Dermis blood vessel endothelial cell (primary cell): ENCODE measurements at regions not wholly inside any gene's neighbourhood (a gene's known extent, or its start where the extent isn't known, plus 50 kb on each side); places are given as distances from the start of the nearest gene placed in this dataset.

Experiments
- DNase-seq: peaks from one replicate; pipeline ENCODE4 v3.0.0; 2010

- DNase-seq = no peak
Observed at GRCh38 chr19:29375429-29376119, 150.2 kb upstream of the VSTM2B start.

DNA sequence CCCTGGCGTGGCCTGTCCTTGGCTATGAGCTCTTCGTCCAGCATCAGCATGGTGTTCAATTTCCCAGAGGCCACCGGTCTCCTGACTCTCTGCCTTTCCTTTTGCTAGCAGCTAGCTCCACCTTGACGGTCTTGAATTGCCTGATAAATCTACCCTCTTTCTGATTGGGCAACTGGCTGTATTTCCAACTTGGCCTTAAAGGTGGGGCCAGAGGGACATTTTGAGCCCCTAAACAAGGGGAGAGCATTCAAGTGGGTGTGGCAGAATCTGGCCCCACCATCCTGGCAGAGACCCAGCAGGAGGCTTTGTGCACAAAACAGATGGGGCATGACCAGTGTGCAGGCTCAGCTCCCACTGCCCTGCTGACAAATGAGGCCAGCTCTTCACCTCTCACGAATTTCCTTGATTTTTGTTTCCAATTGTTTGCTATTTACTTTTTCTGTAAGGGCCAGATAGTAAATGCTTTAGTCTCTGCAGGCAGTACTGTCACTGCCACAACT lies 148.9 kb upstream of the VSTM2B start:
- no peak for DNase-seq

DNA sequence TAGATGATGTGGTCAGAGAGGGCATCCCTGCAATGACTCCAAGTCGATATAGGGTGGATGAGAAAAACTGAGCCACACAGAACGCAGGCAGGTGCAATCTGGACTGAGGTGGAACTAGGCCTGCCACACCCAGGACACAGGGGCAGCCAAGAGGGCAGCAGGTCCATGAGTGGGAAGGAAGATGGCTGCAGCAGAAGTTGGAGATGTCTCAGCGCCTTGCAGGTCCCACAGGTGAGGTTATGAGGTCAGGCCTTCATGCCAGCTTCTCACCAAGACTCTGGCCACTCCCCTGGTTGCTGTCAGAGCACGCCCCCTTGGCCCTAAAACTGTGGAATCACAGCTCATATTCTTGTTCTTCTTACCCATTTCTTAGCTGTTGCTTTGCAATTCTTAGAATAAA lies 147.7 kb upstream of the VSTM2B start:
- DNase-seq = no peak

DNA sequence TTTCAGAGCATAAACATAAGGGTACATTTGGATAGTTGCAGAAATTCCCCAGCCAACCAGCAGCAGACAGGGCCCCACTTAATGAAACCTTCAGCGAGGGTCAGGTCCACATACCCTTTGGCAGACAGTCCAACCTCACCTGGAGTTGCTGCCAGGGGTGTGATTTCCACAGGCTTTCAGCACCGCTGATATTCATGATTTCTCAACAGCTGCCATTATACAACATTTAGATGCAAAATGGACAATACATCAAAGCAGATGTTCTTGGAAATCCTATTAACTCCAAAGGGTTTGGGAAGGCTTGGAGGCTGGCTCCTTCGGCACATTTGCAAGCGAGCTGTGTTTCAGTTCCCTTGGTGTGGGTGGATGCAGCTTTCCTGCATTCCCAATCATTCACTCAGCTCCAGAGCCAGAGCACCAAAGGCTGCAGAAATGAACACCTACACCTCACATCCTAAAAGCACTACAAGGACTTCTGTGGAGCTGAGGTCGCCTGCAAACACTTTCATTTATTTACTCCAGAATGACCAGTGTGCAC lies 147.2 kb upstream of the VSTM2B start:
- DNase-seq = no peak

DNA sequence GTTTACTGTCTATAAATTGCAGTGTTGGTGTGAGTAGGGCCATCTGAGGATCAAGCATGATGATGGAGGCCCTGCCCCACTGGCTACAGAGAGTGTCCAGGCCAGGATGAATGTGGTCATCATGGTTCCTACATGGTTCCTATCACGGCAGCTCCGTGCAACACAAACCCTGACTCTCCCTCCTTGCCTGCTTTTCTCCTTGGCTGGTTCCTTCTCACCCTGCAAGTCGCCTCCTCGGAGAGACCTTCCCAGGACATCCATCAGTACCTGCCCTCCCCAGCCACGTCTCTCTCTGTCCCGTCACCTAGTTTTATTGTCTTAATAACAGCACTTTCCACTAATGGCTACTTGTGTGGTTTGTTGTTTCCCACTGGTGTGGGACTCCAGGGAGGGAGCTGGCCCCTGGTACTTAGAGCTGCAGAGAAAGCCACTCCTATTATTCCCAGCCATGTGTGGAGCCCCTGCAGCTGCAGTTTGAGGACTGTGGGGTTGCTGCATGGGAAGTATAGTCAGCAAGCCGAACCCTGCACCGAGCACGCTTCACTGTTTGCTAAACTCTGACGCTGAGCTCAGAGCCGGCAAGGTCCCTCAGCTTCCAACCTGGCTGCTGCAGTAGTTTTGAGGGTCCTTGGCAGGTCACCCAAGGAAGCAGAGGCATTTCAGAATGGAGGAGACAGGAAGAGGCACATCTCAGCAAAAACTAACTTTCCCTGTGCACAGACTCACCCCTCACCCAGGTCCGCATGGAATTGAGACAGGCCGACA lies 146.4 kb upstream of the VSTM2B start:
- DNase-seq = no peak

- no peak for DNase-seq
Observed at GRCh38 chr19:29380581-29380980, 145.2 kb upstream of the VSTM2B start.

DNA sequence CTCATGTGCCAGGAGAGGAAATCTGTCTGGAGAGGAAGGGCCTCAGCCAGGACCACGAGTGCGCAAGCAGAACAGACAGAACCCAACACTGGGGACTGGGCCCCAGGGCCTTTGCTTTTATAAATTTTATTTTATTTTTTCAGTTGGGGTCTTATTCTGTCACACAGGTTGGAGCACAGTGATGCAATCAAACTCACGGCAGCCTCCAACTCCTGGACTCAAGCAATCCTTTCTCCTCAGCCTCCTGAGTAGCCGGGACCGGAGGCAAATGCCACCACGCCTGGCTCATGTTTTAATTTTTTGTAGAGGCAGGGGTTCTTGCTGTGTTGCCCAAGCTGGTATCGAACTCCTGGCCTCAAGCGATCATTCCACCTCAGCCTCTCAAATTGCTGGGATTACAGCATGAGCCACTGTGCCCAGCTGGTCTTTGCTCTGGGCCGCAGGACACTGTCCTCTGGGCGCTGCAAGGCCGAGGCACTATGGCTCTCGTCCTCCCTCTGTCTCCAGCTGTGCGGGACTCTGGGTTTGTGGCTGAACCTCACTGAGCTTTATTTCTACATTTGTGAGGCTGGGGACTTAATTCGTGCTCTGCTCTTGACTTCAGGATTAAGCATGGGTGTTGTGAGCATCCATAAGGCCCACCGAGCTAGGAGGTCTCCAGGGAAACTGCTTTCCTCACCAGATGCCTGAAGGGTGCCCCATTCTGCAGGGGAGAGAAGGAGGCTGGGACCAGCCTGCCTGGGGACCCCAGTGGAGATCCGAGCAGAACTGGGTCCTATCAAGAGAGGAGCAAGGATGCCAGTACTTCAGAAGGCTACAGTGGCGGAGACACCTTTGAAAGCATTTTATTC lies 144.2 kb upstream of the VSTM2B start:
- DNase-seq = no peak

DNA sequence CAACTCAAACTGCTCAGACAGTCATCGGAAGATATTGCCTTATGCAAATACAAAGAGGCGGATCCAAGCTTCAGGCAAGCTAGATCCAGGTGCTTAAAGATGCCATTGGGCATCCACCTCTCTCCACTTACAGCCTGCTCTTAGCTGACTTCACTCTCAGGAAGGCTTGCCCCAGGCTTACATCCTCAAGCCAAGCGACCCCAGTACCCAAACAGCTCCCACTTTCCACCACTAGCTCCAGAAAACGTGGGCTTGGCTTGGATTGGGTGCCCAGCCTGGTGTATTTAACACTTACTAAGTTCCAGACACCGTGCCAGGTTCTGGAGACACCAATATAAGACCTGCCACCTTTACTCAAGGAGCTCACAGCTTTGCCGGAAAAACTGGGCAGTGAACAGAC lies 142.1 kb upstream of the VSTM2B start:
- no peak for DNase-seq

DNA sequence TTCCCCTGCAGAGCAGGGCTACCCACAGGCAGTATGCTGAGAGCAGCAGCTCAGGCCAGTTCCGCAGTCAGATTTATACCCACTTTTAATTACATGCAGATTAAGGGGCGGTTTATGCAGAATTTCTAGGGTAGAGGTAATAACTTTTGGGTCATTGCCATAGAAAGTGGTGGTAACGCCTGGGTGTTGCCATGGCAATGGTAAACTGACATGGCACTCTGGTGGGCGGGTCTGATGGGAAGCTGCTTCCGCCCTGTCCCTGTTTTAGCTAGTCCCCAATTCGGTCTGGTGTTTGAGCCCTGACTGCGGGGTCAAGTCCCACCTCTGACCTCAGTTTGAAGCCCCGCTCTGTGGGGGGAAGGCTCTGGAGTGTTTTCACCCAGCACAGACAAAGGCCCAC lies 141.1 kb upstream of the VSTM2B start:
- DNase-seq = no peak

GRCh38 chr19:29385191-29385795 lies 140.5 kb upstream of the VSTM2B start:
- no peak for DNase-seq

DNA sequence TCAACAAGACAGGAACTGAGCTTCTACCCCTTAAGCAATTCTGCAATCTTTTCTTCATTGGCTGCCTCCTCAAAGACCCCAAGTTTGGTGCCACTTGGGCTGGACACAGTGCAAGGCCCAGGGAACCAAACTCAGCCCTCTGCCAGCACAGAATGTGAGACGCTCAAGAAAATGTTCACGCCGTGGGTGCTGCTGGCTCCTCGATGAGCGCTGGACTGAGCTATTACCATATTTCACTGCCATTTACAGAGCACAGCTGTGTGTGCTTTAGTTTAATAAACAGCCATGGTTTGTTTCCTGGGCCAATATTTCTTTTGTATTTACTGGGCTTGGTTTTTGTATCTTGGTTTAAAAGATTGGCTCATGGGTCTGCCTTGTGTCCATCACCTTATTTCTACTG lies 138.8 kb upstream of the VSTM2B start:
- DNase-seq = no peak

GRCh38 chr19:29387586-29387985 lies 138.2 kb upstream of the VSTM2B start:
- no peak for DNase-seq

GRCh38 chr19:29389495-29389894 lies 136.3 kb upstream of the VSTM2B start:
- DNase-seq = no peak

DNA sequence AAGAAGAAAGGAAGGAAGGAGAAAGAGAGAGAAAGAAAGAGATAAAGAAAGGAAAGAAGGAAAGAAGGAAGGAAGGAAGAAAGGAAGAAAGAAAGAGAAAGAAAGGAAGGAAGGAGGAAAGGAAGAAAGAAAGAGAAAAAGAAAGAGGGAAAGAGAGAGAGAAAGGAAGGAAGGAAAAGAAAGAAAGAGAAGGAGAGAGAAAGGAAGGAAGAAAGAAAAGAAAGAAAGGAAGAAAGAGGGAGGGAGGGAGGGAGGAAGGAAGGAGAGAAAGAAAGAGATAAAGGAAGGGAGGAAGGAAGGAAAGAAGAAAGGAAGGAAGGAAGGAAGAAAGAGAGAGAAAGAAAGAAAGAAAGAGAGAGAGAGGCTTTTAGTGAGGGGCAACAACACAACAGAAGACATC lies 135.1 kb upstream of the VSTM2B start:
- no peak for DNase-seq

DNA sequence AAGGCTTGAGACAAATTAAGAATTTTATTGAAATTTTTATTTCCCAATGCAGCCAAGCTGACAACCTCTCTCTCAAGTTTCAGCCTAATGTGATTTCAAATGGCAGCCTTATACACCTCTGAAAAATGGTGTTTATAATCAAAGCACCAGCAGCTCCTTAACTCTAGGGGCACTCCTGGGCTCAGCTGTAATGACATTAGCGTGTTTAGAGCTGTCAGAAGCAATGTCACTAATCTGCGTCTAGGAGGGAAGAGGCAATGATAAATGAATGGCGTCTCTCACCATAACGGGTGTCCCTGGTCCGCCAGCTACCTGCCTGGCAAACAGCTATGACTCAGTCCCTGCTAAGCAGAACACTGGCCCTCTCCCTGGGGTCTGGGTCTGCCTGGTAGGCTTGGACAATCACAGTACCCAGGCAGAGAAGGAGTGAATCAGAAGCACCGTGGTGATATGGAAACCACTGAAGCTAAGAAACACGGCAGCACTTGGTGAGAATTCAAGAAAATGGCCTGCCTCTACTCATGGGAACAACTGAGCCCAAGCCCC lies 131.8 kb upstream of the VSTM2B start:
- DNase-seq = no peak

GRCh38 chr19:29395111-29395733 lies 130.6 kb upstream of the VSTM2B start:
- DNase-seq = no peak

DNA sequence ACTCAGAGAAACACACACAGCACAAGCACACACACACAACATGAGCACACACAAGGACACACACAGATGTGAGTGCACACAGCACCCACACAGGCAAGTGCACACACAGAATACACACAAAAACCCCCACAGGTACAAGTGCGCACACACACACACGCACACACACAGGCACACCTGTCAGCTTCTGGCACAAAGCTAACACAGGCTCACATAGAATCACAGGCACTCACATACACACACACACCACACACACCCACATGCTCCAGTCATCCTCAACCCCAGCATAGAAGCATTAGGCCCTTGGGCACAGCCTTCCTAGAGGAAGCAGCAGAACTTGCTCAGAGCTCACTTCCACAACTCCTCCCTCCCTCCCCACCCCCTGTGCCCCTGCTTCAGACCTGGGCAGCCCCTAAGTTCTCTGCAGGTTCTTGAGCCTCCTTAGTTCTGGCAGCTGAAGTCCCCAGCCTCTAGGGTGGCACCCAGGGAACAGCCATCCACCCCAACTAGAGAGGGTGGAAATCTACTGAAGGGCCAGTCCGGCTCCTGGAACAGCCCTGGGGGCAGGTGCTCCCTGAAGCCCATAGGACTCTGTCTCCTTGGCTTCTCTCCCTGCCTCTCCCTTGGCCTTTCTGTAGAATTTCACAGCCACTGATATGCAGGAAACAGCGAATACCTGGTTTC lies 129.9 kb upstream of the VSTM2B start:
- DNase-seq = no peak

DNA sequence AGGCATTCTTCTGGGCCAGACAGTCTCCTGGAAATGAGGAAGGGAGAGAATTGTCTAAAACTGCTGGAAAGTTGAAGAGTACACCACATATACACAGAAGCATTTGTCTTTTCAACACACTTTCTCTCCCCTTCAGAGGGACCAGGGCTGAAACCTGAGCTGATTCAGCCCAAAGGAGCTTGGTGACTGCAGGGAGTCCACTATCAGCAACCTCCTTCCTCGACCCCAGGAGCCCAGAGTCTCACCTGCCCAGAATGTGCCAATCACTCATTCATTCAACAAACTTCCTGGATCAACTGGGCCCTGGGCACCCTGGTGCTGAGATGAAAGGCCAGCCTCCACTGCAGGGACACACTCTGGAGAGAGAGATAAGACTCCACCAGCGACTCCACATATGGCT lies 128.9 kb upstream of the VSTM2B start:
- no peak for DNase-seq

GRCh38 chr19:29397748-29398147 lies 128.0 kb upstream of the VSTM2B start:
- DNase-seq = no peak

DNA sequence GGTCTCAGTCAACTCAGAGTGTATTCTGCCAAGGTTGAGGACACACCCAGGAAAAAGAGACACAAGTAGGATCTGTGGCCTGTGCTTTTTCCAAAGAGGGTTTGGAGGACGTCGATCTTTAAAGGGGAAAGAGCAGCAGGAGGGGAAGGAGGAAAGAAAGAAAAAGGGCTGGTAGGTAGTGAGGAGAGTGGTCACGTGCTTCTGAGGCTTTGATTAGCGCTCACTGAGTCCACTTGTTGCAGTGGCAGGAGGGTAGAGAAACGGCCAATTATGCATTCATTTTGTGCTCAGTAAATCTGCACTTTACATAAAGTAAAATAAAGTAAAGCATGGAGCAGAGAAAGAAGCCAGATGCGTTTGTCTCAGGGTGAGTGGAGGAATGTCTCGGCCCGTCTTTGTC lies 126.0 kb upstream of the VSTM2B start:
- DNase-seq = no peak
